SK-N-SH treated with all-trans-retinoic acid at 6 μM for 48 hours (cell line): ENCODE measurements at regions not wholly inside any gene's neighbourhood (a gene's known extent, or its start where the extent isn't known, plus 50 kb on each side); places are given as distances from the start of the nearest gene placed in this dataset.

ENCODE experiments used
- ATAC-seq: fragments of 200-7000 bp; cut with Tn5 transposase; 3 replicates; pipeline ENCODE4 v1.9.1; 2020; ENCODE audit warnings: mild to moderate bottlenecking, moderate library complexity
- BACH2 ChIP-seq: fragments of 250-450 bp; sonication (Bioruptor Pico); IDR thresholded peaks from 2 replicates; pipeline ENCODE4 v1.9.0; 2021; ENCODE audit warnings: mild to moderate bottlenecking, borderline replicate concordance
- ESRRG ChIP-seq: fragments of 250-450 bp; sonication (Bioruptor Pico); IDR thresholded peaks from 2 replicates; pipeline ENCODE4 v1.6.1; 2021; ENCODE audit warnings: mild to moderate bottlenecking
- ISL1 ChIP-seq: fragments of 250-450 bp; sonication (Bioruptor Pico); IDR thresholded peaks from 2 replicates; pipeline ENCODE4 v2.1.2; 2022; ENCODE audit warnings: mild to moderate bottlenecking, moderate library complexity
- OSR1 ChIP-seq: fragments of 250-450 bp; sonication (Bioruptor Pico); IDR thresholded peaks from 2 replicates; pipeline ENCODE4 v1.8.0; 2022; ENCODE audit warnings: moderate library complexity, mild to moderate bottlenecking, inconsistent platforms
- PPARA ChIP-seq: fragments of 250-450 bp; sonication (Bioruptor Pico); IDR thresholded peaks from 2 replicates; pipeline ENCODE4 v1.5.0; 2020; ENCODE audit warnings: mild to moderate bottlenecking, borderline replicate concordance
- SNAI2 ChIP-seq: fragments of 250-450 bp; sonication (Bioruptor Pico); IDR thresholded peaks from 2 replicates; pipeline ENCODE4 v1.5.0; 2020; ENCODE audit warnings: mild to moderate bottlenecking, moderate library complexity
- TCF4 ChIP-seq: fragments of 250-450 bp; sonication (Bioruptor Pico); IDR thresholded peaks from 2 replicates; pipeline ENCODE4 v1.8.0; 2021; ENCODE audit warnings: mild to moderate bottlenecking, moderate library complexity, borderline replicate concordance
- ZC3H10 ChIP-seq: fragments of 250-450 bp; sonication (Bioruptor Pico); IDR thresholded peaks from 2 replicates; pipeline ENCODE4 v1.5.1; 2021; ENCODE audit warnings: mild to moderate bottlenecking, moderate library complexity
- ZFP3 ChIP-seq: fragments of 250-450 bp; sonication (Bioruptor Pico); IDR thresholded peaks from 2 replicates; pipeline ENCODE4 v1.5.0; 2020; ENCODE audit warnings: mild to moderate bottlenecking, moderate library complexity
- ZFP30 ChIP-seq: fragments of 450-650 bp; formaldehyde crosslinking; IDR thresholded peaks from 2 replicates; pipeline ENCODE4 v1.5.0; 2022; ENCODE audit warnings: mild to moderate bottlenecking, moderate library complexity
- ZNF8 ChIP-seq: fragments of 450-650 bp; formaldehyde crosslinking; IDR thresholded peaks from 2 replicates; pipeline ENCODE4 v1.5.0; 2020; ENCODE audit warnings: mild to moderate bottlenecking, moderate library complexity
- TF ChIP-seq, protein P1 (sequence below): fragments of 250-450 bp; sonication (Bioruptor Pico); IDR thresholded peaks from 2 replicates; pipeline ENCODE4 v1.5.0; 2020; ENCODE audit warnings: mild to moderate bottlenecking, moderate library complexity
- TF ChIP-seq, protein P2 (sequence below): fragments of 250-450 bp; sonication (Bioruptor Pico); IDR thresholded peaks from 2 replicates; pipeline ENCODE4 v1.8.0; 2021; ENCODE audit warnings: low read depth, mild to moderate bottlenecking, moderate library complexity, borderline replicate concordance
- TF ChIP-seq, protein P3 (sequence below): fragments of 250-450 bp; sonication (Bioruptor Pico); IDR thresholded peaks from 2 replicates; pipeline ENCODE4 v1.5.1; 2021; ENCODE audit warnings: mild to moderate bottlenecking, moderate library complexity
- TF ChIP-seq, protein P4 (sequence below): fragments of 250-450 bp; sonication (Bioruptor Pico); IDR thresholded peaks from 2 replicates; pipeline ENCODE4 v1.5.1; 2020; ENCODE audit warnings: low read depth, mild to moderate bottlenecking, moderate library complexity
- TF ChIP-seq, protein P5 (sequence below): fragments of 250-450 bp; sonication (Bioruptor Pico); IDR thresholded peaks from 2 replicates; pipeline ENCODE4 v1.8.0; 2020; ENCODE audit warnings: mild to moderate bottlenecking, moderate library complexity, borderline replicate concordance

DNA sequence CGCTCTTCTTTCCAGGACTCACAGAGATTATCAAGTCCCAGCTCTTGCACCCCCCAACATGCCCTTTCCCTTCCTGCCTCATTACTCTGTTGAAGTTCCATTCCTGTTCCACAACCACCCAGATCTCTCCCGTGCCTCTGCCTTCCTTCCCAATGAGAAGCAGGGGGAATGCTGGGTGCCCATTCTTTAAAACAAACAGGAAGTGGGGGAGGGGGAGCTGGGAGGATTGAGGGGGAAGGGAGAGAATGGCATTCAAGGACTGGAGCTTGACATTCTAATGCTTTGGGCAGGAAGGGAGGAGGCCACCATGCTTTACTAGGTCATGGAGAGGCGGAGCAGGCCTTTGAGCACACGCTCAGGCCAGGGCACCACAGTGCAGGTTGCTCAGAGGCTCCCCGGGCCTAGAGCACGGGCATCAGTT is 150.3 kb upstream of the IRF2BP2 start (continued):
- TF ChIP-seq, protein P1, sequence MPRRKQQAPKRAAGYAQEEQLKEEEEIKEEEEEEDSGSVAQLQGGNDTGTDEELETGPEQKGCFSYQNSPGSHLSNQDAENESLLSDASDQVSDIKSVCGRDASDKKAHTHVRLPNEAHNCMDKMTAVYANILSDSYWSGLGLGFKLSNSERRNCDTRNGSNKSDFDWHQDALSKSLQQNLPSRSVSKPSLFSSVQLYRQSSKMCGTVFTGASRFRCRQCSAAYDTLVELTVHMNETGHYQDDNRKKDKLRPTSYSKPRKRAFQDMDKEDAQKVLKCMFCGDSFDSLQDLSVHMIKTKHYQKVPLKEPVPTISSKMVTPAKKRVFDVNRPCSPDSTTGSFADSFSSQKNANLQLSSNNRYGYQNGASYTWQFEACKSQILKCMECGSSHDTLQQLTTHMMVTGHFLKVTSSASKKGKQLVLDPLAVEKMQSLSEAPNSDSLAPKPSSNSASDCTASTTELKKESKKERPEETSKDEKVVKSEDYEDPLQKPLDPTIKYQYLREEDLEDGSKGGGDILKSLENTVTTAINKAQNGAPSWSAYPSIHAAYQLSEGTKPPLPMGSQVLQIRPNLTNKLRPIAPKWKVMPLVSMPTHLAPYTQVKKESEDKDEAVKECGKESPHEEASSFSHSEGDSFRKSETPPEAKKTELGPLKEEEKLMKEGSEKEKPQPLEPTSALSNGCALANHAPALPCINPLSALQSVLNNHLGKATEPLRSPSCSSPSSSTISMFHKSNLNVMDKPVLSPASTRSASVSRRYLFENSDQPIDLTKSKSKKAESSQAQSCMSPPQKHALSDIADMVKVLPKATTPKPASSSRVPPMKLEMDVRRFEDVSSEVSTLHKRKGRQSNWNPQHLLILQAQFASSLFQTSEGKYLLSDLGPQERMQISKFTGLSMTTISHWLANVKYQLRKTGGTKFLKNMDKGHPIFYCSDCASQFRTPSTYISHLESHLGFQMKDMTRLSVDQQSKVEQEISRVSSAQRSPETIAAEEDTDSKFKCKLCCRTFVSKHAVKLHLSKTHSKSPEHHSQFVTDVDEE (CRISPR knock-in tag) = no peak
- TF ChIP-seq, protein P2, sequence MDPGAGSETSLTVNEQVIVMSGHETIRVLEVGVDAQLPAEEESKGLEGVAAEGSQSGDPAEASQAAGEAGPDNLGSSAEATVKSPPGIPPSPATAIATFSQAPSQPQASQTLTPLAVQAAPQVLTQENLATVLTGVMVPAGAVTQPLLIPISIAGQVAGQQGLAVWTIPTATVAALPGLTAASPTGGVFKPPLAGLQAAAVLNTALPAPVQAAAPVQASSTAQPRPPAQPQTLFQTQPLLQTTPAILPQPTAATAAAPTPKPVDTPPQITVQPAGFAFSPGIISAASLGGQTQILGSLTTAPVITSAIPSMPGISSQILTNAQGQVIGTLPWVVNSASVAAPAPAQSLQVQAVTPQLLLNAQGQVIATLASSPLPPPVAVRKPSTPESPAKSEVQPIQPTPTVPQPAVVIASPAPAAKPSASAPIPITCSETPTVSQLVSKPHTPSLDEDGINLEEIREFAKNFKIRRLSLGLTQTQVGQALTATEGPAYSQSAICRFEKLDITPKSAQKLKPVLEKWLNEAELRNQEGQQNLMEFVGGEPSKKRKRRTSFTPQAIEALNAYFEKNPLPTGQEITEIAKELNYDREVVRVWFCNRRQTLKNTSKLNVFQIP (CRISPR knock-in tag) = no peak
- TF ChIP-seq ESRRG (CRISPR knock-in tag) = no peak

DNA sequence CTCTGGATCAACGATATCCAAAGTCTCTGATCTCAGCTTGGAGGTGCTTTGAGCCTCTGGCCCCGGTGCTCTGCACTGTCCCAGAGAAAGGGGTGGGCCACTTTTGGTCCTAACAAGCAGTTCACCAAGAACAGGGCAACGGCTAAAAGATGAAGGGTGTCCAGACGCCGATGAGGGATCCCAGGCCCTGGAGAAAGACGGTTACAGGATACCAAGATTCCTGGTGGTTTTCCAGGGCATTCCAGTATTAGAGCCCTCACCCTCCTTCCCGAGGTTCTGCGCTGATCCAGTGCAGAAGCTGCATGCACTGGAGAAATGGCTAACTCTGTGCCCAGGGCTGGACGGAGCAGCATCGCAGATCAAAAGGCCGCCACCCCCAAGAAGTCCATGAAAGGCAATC is 149.9 kb upstream of the IRF2BP2 start:
- no peak for ATAC-seq

DNA sequence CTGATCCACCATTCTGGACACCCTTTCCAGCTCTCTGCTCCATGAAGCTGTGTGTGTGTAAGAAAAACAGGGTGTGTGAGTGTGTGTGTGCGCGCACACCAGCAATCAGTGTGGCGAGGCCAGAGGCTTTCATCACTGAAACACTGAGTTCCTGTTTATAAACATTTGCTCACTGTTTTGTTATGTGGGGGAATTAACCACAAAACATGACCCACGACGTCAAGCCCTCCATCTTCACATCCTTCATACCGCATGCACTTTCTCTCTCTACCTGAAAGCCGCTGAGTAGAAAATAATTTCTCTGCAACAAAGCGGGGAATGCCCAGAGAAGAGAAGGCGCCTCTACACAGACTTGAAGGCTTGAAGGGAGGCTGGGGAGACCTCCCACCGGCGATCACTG is 148.9 kb upstream of the IRF2BP2 start:
- ATAC-seq = no peak

More for the DNA sequence above, 149.9 kb upstream of the IRF2BP2 start:
- TF ChIP-seq TCF4 (CRISPR knock-in tag) (no peak), SNAI2 (CRISPR knock-in tag) (no peak)
- TF ChIP-seq, protein P3, sequence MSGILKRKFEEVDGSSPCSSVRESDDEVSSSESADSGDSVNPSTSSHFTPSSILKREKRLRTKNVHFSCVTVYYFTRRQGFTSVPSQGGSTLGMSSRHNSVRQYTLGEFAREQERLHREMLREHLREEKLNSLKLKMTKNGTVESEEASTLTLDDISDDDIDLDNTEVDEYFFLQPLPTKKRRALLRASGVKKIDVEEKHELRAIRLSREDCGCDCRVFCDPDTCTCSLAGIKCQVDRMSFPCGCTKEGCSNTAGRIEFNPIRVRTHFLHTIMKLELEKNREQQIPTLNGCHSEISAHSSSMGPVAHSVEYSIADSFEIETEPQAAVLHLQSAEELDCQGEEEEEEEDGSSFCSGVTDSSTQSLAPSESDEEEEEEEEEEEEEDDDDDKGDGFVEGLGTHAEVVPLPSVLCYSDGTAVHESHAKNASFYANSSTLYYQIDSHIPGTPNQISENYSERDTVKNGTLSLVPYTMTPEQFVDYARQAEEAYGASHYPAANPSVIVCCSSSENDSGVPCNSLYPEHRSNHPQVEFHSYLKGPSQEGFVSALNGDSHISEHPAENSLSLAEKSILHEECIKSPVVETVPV (CRISPR knock-in tag) = no peak

More for the DNA sequence above, 148.9 kb upstream of the IRF2BP2 start:
- TF ChIP-seq PPARA (CRISPR knock-in tag) = no peak
- no peak for TF ChIP-seq ZFP3
- TF ChIP-seq ZFP30 (CRISPR knock-in tag) = no peak
- TF ChIP-seq OSR1 (CRISPR knock-in tag) = no peak
- TF ChIP-seq ZNF8 (CRISPR knock-in tag) = no peak
- TF ChIP-seq ISL1 = no peak
- no peak for TF ChIP-seq BACH2
- TF ChIP-seq, protein P3 (CRISPR knock-in tag) = no peak
- TF ChIP-seq, protein P4, sequence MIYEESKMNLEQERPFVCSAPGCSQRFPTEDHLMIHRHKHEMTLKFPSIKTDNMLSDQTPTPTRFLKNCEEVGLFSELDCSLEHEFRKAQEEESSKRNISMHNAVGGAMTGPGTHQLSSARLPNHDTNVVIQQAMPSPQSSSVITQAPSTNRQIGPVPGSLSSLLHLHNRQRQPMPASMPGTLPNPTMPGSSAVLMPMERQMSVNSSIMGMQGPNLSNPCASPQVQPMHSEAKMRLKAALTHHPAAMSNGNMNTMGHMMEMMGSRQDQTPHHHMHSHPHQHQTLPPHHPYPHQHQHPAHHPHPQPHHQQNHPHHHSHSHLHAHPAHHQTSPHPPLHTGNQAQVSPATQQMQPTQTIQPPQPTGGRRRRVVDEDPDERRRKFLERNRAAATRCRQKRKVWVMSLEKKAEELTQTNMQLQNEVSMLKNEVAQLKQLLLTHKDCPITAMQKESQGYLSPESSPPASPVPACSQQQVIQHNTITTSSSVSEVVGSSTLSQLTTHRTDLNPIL (CRISPR knock-in tag) = no peak
- TF ChIP-seq, protein P1 (CRISPR knock-in tag) = no peak
- no peak for TF ChIP-seq ZC3H10 (CRISPR knock-in tag)
- TF ChIP-seq, protein P5, sequence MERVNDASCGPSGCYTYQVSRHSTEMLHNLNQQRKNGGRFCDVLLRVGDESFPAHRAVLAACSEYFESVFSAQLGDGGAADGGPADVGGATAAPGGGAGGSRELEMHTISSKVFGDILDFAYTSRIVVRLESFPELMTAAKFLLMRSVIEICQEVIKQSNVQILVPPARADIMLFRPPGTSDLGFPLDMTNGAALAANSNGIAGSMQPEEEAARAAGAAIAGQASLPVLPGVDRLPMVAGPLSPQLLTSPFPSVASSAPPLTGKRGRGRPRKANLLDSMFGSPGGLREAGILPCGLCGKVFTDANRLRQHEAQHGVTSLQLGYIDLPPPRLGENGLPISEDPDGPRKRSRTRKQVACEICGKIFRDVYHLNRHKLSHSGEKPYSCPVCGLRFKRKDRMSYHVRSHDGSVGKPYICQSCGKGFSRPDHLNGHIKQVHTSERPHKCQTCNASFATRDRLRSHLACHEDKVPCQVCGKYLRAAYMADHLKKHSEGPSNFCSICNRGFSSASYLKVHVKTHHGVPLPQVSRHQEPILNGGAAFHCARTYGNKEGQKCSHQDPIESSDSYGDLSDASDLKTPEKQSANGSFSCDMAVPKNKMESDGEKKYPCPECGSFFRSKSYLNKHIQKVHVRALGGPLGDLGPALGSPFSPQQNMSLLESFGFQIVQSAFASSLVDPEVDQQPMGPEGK (CRISPR knock-in tag) = no peak
- TF ChIP-seq SNAI2 (CRISPR knock-in tag) = no peak
- TF ChIP-seq, all 23 proteins: peak for 0
